Tibial artery (tissue), 4 donors: ENCODE measurements at regions not wholly inside any gene's neighbourhood (a gene's known extent, or its start where the extent isn't known, plus 50 kb on each side); places are given as distances from the start of the nearest gene placed in this dataset.

Experiments
- DNase-seq, 2 donors: peaks; one replicate each; pipeline ENCODE4 v3.0.0-alpha.2; 2019
- H3K27ac ChIP-seq, 2 donors: fragments of 200-600 bp; sonication (generic) in 1 of 2; 1 replicate in 1 of 2; 2 replicates in 1 of 2; pipeline ENCODE4 v1.5.1; 2018 to 2019; ENCODE audit warnings: mild to moderate bottlenecking in 1 of 2
- H3K27me3 ChIP-seq, 2 donors: fragments of 200-600 bp; sonication (generic) in 1 of 2; one replicate each; pipeline versions ENCODE4 v1.5.1 to v1.6.0; 2016 to 2019
- H3K36me3 ChIP-seq, 3 donors: fragments of 200-600 bp; sonication (generic) in 2 of 3; one replicate each; pipeline ENCODE4 v1.5.1; 2016 to 2019; ENCODE audit warnings: mild to moderate bottlenecking in 2 of 3
- H3K4me1 ChIP-seq, 4 donors: fragments of 200-600 bp; sonication (generic) in 2 of 4; 1 replicate in 3 of 4; 2 replicates in 1 of 4; pipeline ENCODE4 v1.5.1; 2016 to 2019
- H3K4me3 ChIP-seq, 2 donors: fragments of 200-600 bp; sonication (generic) in 1 of 2; 1 replicate in 1 of 2; 2 replicates in 1 of 2; pipeline ENCODE4 v1.5.1; 2018 to 2019; ENCODE audit warnings: mild to moderate bottlenecking in 2 of 2
- H3K9me3 ChIP-seq, 3 donors: fragments of 200-600 bp; sonication (generic) in 1 of 3; one replicate each; pipeline ENCODE4 v1.5.1; 2016 to 2019
- intact Hi-C: fragments of 100-400 bp; cut with DNase I; formaldehyde crosslinking; loops from one replicate; pipeline ENCODE4 v1.15.0; 2023; ENCODE audit warnings: low total_unique reads
- TF ChIP-seq, protein P1 (sequence below), 2 experiments: fragments of 200-600 bp in 1 of 2; fragments of 450-650 bp in 1 of 2; IDR thresholded peaks; one replicate each; pipeline ENCODE4 v1.5.1; 2017 to 2019; ENCODE audit warnings: antibody characterized with exemption in 2 of 2, mild to moderate bottlenecking in 1 of 2, moderate library complexity in 1 of 2

DNA sequence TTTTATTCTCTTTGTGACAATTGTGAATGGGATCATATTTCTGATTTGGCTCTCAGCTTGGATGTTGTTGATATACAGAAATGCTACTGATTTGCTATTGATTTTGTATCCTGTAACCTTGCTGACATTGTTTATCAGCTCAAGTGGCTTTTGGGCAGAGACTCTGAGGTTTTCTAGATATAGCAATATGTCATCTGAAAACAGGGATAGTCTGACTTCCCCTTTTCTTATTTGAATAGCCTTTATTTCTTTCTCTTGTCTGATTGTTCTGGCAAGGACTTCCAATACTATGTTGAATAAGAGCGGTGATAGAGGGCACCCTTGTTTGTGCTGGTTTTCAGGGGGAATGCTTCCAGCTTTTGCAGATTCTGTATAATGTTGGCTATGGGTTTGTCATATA is 150.8 kb downstream of the FASLG start:
- Histone ChIP-seq H3K27me3 (no peaks in the 10 kb centered on the region), H3K4me3 (no peak overlapping the region), H3K9me3 (no peaks in the 10 kb centered on the region), H3K36me3 (no peaks in the 10 kb centered on the region), H3K4me1 (no peaks in the 10 kb centered on the region), H3K27ac (no peak overlapping the region)
- intact Hi-C loops: no loop called here
- DNase-seq: no peak
- TF ChIP-seq, protein P1, sequence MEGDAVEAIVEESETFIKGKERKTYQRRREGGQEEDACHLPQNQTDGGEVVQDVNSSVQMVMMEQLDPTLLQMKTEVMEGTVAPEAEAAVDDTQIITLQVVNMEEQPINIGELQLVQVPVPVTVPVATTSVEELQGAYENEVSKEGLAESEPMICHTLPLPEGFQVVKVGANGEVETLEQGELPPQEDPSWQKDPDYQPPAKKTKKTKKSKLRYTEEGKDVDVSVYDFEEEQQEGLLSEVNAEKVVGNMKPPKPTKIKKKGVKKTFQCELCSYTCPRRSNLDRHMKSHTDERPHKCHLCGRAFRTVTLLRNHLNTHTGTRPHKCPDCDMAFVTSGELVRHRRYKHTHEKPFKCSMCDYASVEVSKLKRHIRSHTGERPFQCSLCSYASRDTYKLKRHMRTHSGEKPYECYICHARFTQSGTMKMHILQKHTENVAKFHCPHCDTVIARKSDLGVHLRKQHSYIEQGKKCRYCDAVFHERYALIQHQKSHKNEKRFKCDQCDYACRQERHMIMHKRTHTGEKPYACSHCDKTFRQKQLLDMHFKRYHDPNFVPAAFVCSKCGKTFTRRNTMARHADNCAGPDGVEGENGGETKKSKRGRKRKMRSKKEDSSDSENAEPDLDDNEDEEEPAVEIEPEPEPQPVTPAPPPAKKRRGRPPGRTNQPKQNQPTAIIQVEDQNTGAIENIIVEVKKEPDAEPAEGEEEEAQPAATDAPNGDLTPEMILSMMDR (IDR thresholded peaks at IDR 0.05): no peak

DNA sequence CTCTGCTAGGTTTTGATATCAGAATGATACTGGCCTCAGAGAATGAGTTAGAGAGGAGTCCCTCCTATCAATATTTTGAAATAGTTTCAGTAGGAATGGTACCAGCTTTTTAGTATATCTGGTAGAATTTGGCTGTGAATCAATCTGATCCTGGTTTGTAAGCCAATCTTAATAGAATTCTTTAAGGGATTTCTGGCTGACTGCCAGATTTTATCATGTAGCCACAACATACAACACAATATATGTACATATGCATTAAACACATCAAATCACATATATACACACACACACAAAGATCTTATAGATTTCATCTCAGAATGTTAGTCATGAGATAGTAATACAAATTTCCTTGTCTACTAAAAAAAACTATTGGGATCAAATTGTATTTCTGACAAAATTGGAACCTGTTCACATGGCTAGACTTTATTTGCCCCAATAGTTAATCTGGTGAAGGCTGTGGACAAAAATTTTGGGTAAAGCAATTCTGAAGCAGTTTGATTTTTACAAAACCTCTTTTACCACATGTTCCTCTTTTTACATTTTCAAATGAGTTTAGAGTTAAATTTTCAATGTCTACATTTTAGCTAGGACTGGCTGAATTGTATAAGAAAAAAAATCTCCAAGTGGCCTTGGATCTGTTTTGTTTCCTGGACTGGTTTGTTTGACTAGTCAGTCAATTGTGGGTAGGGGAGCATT is 151.7 kb downstream of the FASLG start:
- DNase-seq: no peak
- TF ChIP-seq, protein P1 (IDR thresholded peaks at IDR 0.05): no peak
- no peaks in the 10 kb centered on the region for H3K27me3 ChIP-seq
- H3K27ac ChIP-seq: no peak overlapping the region
- no peaks in the 10 kb centered on the region for H3K4me1 ChIP-seq
- no peaks in the 10 kb centered on the region for H3K9me3 ChIP-seq
- no peaks in the 10 kb centered on the region for H3K36me3 ChIP-seq
- no peak overlapping the region for H3K4me3 ChIP-seq
- intact Hi-C loops: no loop called here

DNA sequence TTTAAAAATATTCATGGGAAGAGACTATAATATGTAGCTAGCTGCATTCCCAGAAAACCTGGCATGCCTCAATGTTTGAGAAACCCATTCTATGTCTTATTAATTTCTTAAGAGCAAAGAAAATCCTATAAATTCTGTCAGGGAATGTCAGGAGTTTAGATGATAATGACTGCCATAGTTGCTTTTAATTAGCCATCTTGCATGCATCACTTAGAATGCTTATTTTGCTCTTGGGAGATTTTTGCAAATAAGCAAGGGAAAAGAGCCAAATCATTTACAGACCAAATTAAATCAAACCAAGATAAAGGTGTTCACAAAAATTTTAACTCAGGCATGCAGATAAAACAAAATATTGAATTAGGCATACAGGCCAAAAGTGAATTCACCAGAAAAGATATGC is 152.8 kb downstream of the FASLG start:
- Histone ChIP-seq H3K27ac (no peak overlapping the region), H3K36me3 (no peaks in the 10 kb centered on the region), H3K27me3 (no peaks in the 10 kb centered on the region), H3K9me3 (no peaks in the 10 kb centered on the region), H3K4me1 (no peaks in the 10 kb centered on the region), H3K4me3 (no peak overlapping the region)
- no peak for DNase-seq
- intact Hi-C loops: no loop called here
- TF ChIP-seq, protein P1 (IDR thresholded peaks at IDR 0.05): no peak

DNA sequence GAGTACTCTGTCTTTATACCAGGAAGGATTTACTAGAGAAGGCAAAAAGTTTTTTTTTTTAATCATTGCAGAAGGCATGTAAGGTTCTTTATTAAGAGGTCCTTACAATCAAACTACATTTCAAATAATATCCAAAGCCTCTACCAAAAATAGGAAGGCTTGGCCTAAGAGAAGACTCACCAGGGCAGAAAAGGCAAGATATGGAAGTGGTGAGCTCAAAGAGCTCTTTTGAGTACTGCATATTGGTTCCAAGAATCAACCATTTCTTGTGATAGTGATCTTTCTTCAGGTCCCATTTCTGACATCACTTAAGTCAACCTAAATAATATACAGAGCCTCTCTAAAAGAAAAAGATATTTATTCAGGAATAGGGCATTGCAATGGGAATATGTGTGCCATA is 153.2 kb downstream of the FASLG start:
- Histone ChIP-seq H3K4me3 (no peak overlapping the region), H3K36me3 (no peaks in the 10 kb centered on the region), H3K4me1 (no peaks in the 10 kb centered on the region), H3K9me3 (no peaks in the 10 kb centered on the region), H3K27me3 (no peaks in the 10 kb centered on the region), H3K27ac (no peak overlapping the region)
- TF ChIP-seq, protein P1 (IDR thresholded peaks at IDR 0.05): no peak
- no peak for DNase-seq
- intact Hi-C loops: no loop called here

DNA sequence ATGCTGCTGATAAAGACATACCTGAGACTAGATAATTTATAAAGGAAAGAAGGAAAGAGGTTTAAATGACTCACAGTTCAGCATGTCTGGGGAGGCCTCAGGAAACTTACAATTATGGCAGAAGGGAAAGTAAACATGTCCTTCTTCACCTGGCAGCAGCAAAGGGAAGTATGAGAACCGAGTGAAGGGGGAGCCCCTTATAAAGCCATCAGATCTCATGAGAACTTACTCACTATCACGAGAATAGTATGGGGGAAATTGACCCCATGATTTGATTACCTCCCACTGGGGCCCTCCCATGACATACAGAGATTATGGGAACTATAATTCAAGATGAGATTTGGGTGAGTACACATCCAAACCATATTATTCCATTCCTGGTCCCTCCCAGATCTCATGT is 154.4 kb downstream of the FASLG start:
- no peaks in the 10 kb centered on the region for H3K27me3 ChIP-seq
- DNase-seq: no peak
- H3K36me3 ChIP-seq: no peaks in the 10 kb centered on the region
- H3K4me1 ChIP-seq: peaks cover 0 to 2% (median 0%) of the 10 kb centered on the region in 4 donors
- TF ChIP-seq, protein P1 (IDR thresholded peaks at IDR 0.05): no peak
- H3K27ac ChIP-seq: no peak overlapping the region
- H3K9me3 ChIP-seq: no peaks in the 10 kb centered on the region
- no peak overlapping the region for H3K4me3 ChIP-seq
- intact Hi-C loops: no loop called here

DNA sequence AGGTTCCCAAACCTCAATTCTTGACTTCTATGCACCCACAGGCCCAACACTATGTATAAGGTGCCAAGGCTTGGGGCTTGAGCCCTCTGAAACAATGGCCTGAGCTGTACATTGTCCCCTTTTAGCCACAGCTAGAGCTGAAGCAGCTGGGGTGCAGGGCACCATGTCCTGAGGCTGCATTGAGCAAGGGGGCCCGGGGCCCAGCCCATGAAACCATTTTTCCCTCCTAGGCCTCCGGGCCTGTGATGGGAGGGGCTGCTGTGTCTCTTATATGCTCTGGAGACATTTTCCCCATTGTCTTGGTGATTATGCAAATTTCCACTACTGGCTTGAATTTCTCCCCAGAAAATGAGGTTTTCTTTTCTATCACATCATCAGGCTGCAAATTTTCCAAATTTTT is 155.5 kb downstream of the FASLG start:
- no peaks in the 10 kb centered on the region for H3K36me3 ChIP-seq
- peaks cover 0 to 13% (median 7%) of the 10 kb centered on the region in 4 donors for H3K4me1 ChIP-seq
- DNase-seq: no peak
- TF ChIP-seq, protein P1 (IDR thresholded peaks at IDR 0.05): no peak
- no peak overlapping the region for H3K27ac ChIP-seq
- intact Hi-C loops: no loop called here
- H3K4me3 ChIP-seq: no peak overlapping the region
- H3K27me3 ChIP-seq: no peaks in the 10 kb centered on the region
- H3K9me3 ChIP-seq: no peaks in the 10 kb centered on the region
